ENCODE measurements at regions not wholly inside any gene's neighbourhood (a gene's known extent, or its start where the extent isn't known, plus 50 kb on each side); places are given as distances from the start of the nearest gene placed in this dataset.
"Not testable (repeated sequence)": the region's sequence is repeated elsewhere in the genome, so short reads cannot be mapped to it uniquely, and the experiment has no call there.

GRCh38 chrX:144783528-144783927, 463.8 kb upstream of the SPANXN1 start:
- not testable (repeated sequence) for TF ChIP-seq POLR2A, CTCF, POLR2AphosphoS5 (IDR thresholded peaks at IDR 0.05)

Measured in breast epithelium (tissue), 3 donors.